Upper lobe of left lung (tissue), 6 donors: ENCODE measurements at regions not wholly inside any gene's neighbourhood (a gene's known extent, or its start where the extent isn't known, plus 50 kb on each side); places are given as distances from the start of the nearest gene placed in this dataset.
"Not testable (repeated sequence)": the region's sequence is repeated elsewhere in the genome, so short reads cannot be mapped to it uniquely, and the experiment has no call there.

ENCODE experiments used
- ATAC-seq, 2 donors: fragments of 200-7000 bp; cut with Tn5 transposase; one replicate each; pipeline ENCODE4 v1.9.1; 2022; ENCODE audit warnings: mild to moderate bottlenecking in 2 of 2, moderate library complexity in 2 of 2; ENCODE audit not compliant: low FRiP score in 2 of 2
- DNase-seq, 2 donors: peaks; one replicate each; pipeline ENCODE4 v3.0.0-alpha.2; 2019 to 2020
- H3K27ac ChIP-seq, 4 donors: fragments of 200-600 bp; sonication (generic); one replicate each; pipeline ENCODE4 v1.5.1; 2016 to 2019
- H3K27me3 ChIP-seq, 4 donors: fragments of 200-600 bp; sonication (generic); one replicate each; pipeline ENCODE4 v1.5.1; 2017 to 2019
- H3K36me3 ChIP-seq, 4 donors: fragments of 200-600 bp; sonication (generic); one replicate each; pipeline ENCODE4 v1.5.1; 2016 to 2019
- H3K4me1 ChIP-seq, 4 donors: fragments of 200-600 bp; sonication (generic); one replicate each; pipeline ENCODE4 v1.5.1; 2018 to 2019
- H3K4me3 ChIP-seq, 4 donors: fragments of 200-600 bp; sonication (generic); one replicate each; pipeline ENCODE4 v1.5.1; 2017 to 2019; ENCODE audit warnings: mild to moderate bottlenecking in 2 of 4, moderate library complexity in 1 of 4
- H3K9me3 ChIP-seq, 4 donors: fragments of 200-600 bp; sonication (generic); one replicate each; pipeline ENCODE4 v1.5.1; 2018 to 2019
- EP300 ChIP-seq, 4 donors: sonication (generic); formaldehyde crosslinking; IDR thresholded peaks; one replicate each; pipeline ENCODE4 v1.5.1; 2017; ENCODE audit warnings: antibody characterized with exemption in 4 of 4, control low read depth in 2 of 4
- POLR2A ChIP-seq, 4 donors: fragments of 450-650 bp; IDR thresholded peaks; one replicate each; pipeline ENCODE4 v1.5.1; 2016 to 2017; ENCODE audit warnings: antibody characterized with exemption in 4 of 4, mild to moderate bottlenecking in 2 of 4
- POLR2AphosphoS5 ChIP-seq, 2 donors: sonication (generic); formaldehyde crosslinking; IDR thresholded peaks; one replicate each; pipeline ENCODE4 v1.5.1; 2017; ENCODE audit warnings: antibody characterized with exemption in 2 of 2
- WGBS, 2 donors: methylation state at CpG; one replicate each; pipeline ENCODE4 v1.1.5; 2017 to 2018; 5-methylcytosine and 5-hydroxymethylcytosine counted together
- TF ChIP-seq, protein P1 (sequence below), 6 experiments: fragments of 450-650 bp in 4 of 6; fragments of 200-600 bp in 2 of 6; sonication (generic) in 2 of 6; IDR thresholded peaks; one replicate each; pipeline ENCODE4 v1.5.1; 2016 to 2019; ENCODE audit warnings: antibody characterized with exemption in 6 of 6
- donor health status: DM: no; HTN: no; CAD: no; lungs with moderate emphysema.
- donor health status: DM: no; HTN: yes; CAD: no; lungs with severe emphysema.

DNA sequence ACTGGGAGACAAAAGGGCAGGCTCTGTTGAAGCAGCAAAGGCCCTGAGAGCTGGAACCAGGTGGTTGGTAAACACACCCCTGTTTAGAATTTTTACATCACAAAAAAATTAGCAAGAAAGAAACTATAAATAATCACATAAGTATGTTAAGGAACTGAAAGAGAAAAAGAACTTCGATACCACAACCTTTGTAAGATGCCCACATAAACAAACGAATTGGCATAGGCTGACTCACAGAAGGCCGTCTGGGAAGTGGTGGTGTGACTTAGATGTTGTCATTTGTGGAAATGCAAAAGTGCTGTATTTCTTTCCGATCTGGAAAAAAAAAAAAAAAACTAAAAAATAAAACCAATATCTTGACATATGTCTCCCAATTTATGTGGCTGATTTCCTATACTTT, 235.1 kb downstream of the USP46 start:
- Histone ChIP-seq H3K36me3 (no peaks in the 10 kb centered on the region), H3K27ac (no peak overlapping the region), H3K9me3 (no peaks in the 10 kb centered on the region), H3K4me1 (no peaks in the 10 kb centered on the region), H3K4me3 (no peak overlapping the region), H3K27me3 (no peaks in the 10 kb centered on the region)
- WGBS, 2 donors, result 81 to 90% methylated on average over 4 of the region's 4 CpGs
- DNase-seq, result no peak
- TF ChIP-seq POLR2AphosphoS5 (IDR thresholded peaks at IDR 0.05) (no peak), EP300 (IDR thresholded peaks at IDR 0.05) (no peak), POLR2A (IDR thresholded peaks at IDR 0.05) (no peak)
- TF ChIP-seq, protein P1, sequence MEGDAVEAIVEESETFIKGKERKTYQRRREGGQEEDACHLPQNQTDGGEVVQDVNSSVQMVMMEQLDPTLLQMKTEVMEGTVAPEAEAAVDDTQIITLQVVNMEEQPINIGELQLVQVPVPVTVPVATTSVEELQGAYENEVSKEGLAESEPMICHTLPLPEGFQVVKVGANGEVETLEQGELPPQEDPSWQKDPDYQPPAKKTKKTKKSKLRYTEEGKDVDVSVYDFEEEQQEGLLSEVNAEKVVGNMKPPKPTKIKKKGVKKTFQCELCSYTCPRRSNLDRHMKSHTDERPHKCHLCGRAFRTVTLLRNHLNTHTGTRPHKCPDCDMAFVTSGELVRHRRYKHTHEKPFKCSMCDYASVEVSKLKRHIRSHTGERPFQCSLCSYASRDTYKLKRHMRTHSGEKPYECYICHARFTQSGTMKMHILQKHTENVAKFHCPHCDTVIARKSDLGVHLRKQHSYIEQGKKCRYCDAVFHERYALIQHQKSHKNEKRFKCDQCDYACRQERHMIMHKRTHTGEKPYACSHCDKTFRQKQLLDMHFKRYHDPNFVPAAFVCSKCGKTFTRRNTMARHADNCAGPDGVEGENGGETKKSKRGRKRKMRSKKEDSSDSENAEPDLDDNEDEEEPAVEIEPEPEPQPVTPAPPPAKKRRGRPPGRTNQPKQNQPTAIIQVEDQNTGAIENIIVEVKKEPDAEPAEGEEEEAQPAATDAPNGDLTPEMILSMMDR (IDR thresholded peaks at IDR 0.05), result no peak
- ATAC-seq, result no peak

DNA sequence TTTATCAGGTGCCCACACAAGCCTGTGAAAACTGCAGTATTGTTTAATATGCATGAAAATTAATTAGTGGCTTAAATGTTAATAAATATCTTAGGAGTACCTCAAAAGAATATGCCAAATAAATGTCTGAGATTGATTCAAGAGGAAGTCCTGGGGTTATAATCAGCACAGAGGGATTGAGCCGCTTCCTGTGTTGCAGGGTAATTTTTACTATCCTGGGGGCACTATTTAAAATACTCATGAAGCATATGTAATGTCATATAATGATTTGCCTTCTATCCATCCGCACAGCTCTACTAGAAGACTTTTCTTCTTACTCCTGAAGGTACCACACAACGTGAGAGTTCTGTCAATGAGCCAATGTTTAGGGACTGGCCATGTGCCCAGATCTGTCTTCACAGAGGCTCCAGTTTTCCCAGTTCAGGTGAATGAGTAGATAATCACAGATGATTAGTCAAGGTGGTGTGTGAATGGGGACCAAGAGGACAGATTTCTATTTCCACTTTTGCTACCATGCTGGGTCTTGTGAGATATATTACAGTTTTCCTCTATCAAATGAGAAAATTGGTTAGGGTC, 233.3 kb downstream of the USP46 start:
- no peak overlapping the region for H3K27ac ChIP-seq
- H3K4me3 ChIP-seq, result no peak overlapping the region
- WGBS, 2 donors, result 60 to 71% methylated on average over 3 of the region's 3 CpGs
- no peaks in the 10 kb centered on the region for H3K4me1 ChIP-seq
- DNase-seq, result no peak
- no peaks in the 10 kb centered on the region for H3K9me3 ChIP-seq
- ATAC-seq, result no peak
- no peaks in the 10 kb centered on the region for H3K27me3 ChIP-seq
- TF ChIP-seq POLR2A (IDR thresholded peaks at IDR 0.05), result no peak
- TF ChIP-seq POLR2AphosphoS5 (IDR thresholded peaks at IDR 0.05), result no peak
- TF ChIP-seq, protein P1 (IDR thresholded peaks at IDR 0.05), result no peak
- H3K36me3 ChIP-seq, result no peaks in the 10 kb centered on the region

DNA sequence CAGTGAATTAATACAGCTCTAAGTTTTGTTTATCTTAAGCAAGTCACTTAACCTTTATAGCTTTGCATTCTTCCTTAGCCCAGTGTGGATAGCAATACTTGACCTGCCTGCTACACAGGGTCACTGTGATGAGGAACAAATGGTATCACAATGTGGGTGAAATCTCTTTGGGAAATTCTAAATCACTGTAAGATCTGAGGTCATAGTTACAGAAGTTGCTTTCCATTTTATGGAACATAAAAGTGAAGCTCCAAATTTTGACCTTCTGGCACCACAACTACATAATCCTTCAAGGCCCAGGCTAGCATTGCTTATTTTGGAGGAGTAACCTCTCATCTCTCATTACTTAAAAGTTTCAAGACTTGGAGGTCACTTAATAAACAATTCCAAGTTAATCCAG, 227.7 kb downstream of the USP46 start:
- Histone ChIP-seq H3K27ac (no peak overlapping the region), H3K4me3 (no peak overlapping the region), H3K4me1 (no peaks in the 10 kb centered on the region), H3K36me3 (no peaks in the 10 kb centered on the region), H3K9me3 (no peaks in the 10 kb centered on the region), H3K27me3 (no peaks in the 10 kb centered on the region)
- ATAC-seq, result no peak
- no peak for TF ChIP-seq POLR2AphosphoS5 (IDR thresholded peaks at IDR 0.05)
- TF ChIP-seq, protein P1 (IDR thresholded peaks at IDR 0.05), result no peak
- DNase-seq, result no peak

DNA sequence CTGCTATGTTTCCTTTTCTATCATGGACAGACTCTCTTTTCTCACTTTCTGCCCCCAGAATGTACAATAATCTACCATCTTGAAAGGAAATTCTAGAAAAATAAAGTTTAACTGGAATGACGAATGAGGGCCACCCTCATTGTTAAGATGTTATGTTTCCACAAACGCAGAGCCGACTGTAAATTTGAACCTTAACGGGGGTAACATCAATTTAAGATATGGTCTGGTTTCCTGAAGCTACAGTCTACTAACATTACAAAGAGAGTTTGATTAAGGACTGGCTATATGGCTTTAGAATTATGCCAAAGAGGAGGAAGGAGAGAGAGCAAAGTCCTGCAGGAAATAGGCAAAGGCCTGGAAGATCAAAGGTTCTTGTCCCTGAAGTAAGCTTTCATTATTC, 227.2 kb downstream of the USP46 start:
- no peak overlapping the region for H3K4me3 ChIP-seq
- H3K36me3 ChIP-seq, result no peaks in the 10 kb centered on the region
- no peaks in the 10 kb centered on the region for H3K4me1 ChIP-seq
- WGBS, 2 donors, result 69 to 72% methylated on average over 4 of the region's 4 CpGs
- no peak for ATAC-seq
- no peak overlapping the region for H3K27ac ChIP-seq
- no peaks in the 10 kb centered on the region for H3K27me3 ChIP-seq
- no peak for DNase-seq
- TF ChIP-seq, protein P1 (IDR thresholded peaks at IDR 0.05), result no peak
- TF ChIP-seq EP300 (IDR thresholded peaks at IDR 0.05), result no peak
- no peak for TF ChIP-seq POLR2AphosphoS5 (IDR thresholded peaks at IDR 0.05)
- no peak for TF ChIP-seq POLR2A (IDR thresholded peaks at IDR 0.05)
- no peaks in the 10 kb centered on the region for H3K9me3 ChIP-seq

GRCh38 chr4:52442524-52442923, 216.6 kb downstream of the USP46 start:
- not testable (repeated sequence) for ATAC-seq, H3K27ac ChIP-seq

More at GRCh38 chr4:52442524-52442923, 216.6 kb downstream of the USP46 start:
- not testable (repeated sequence) for DNase-seq, H3K27me3 ChIP-seq, H3K36me3 ChIP-seq, H3K4me1 ChIP-seq, H3K4me3 ChIP-seq, H3K9me3 ChIP-seq
- 80% methylated on average over 1 of the region's 1 CpG; no CpG with 5 or more reads in 1 of the 2 donors for WGBS, 2 donors
